ENCODE measurements at regions not wholly inside any gene's neighbourhood (a gene's known extent, or its start where the extent isn't known, plus 50 kb on each side); places are given as distances from the start of the nearest gene placed in this dataset.

GRCh38 chr1:229140119-229140396, 130.9 kb upstream of the RAB4A start:
- no peak for TF ChIP-seq SUZ12 (IDR thresholded peaks at IDR 0.05; ENCODE audit: extremely low read depth, insufficient read depth, insufficient read length)
- TF ChIP-seq ZNF274 (IDR thresholded peaks at IDR 0.05; ENCODE audit: low read depth, low read length): no peak
- no peak for TF ChIP-seq YY1 (IDR thresholded peaks at IDR 0.05; ENCODE audit: insufficient read depth, insufficient read length)

All from NT2/D1 (cell line).